Transverse colon (tissue), 4 donors: ENCODE measurements at regions not wholly inside any gene's neighbourhood (a gene's known extent, or its start where the extent isn't known, plus 50 kb on each side); places are given as distances from the start of the nearest gene placed in this dataset.

Experiments used
- DNase-seq: peaks from one replicate; pipeline ENCODE4 v3.0.0-alpha.2; 2019
- H3K27ac ChIP-seq, 4 donors: fragments of 200-600 bp; sonication (generic); 2 replicates each; pipeline ENCODE4 v1.5.1; 2016 to 2018; ENCODE audit warnings: inconsistent platforms in 4 of 4
- H3K27me3 ChIP-seq: fragments of 200-600 bp; sonication (generic); 2 replicates; pipeline ENCODE4 v1.5.1; 2017; ENCODE audit warnings: inconsistent platforms
- H3K36me3 ChIP-seq, 4 donors: fragments of 200-600 bp; sonication (generic); 2 replicates each; pipeline ENCODE4 v1.5.1; 2017 to 2019; ENCODE audit warnings: inconsistent platforms in 4 of 4
- H3K4me1 ChIP-seq, 4 donors: fragments of 200-600 bp; sonication (generic); 2 replicates each; pipeline ENCODE4 v1.5.1; 2017 to 2020; ENCODE audit warnings: inconsistent platforms in 4 of 4
- H3K4me3 ChIP-seq, 4 donors: fragments of 200-600 bp; sonication (generic); 1 replicate in 1 of 4; 2 replicates in 3 of 4; pipeline versions ENCODE4 v1.5.1 to v1.6.1; 2017 to 2019; ENCODE audit warnings: inconsistent platforms in 4 of 4
- H3K9me3 ChIP-seq, 2 donors: fragments of 200-600 bp; sonication (generic); 2 replicates each; pipeline ENCODE4 v1.5.1; 2017 to 2019; ENCODE audit warnings: inconsistent platforms in 2 of 2
- CTCF ChIP-seq, 5 experiments: fragments of 200-600 bp in 3 of 5; fragments of 450-650 bp in 2 of 5; sonication (generic) in 3 of 5; IDR thresholded peaks; 1 replicate in 2 of 5; 2 replicates in 3 of 5; pipeline ENCODE4 v1.5.1; 2016 to 2017; ENCODE audit warnings: antibody characterized with exemption in 5 of 5, inconsistent platforms in 3 of 5, mild to moderate bottlenecking in 2 of 5, moderate library complexity in 1 of 5
- EP300 ChIP-seq: sonication (generic); formaldehyde crosslinking; IDR thresholded peaks from one replicate; pipeline ENCODE4 v1.6.1; 2017; ENCODE audit warnings: antibody characterized with exemption, low read depth
- POLR2A ChIP-seq: fragments of 450-650 bp; IDR thresholded peaks from one replicate; pipeline ENCODE4 v1.6.1; 2016; ENCODE audit warnings: antibody characterized with exemption, mild to moderate bottlenecking, moderate library complexity
- POLR2AphosphoS5 ChIP-seq, 3 donors: sonication (generic); formaldehyde crosslinking; IDR thresholded peaks; one replicate each; pipeline ENCODE4 v1.6.1; 2016; ENCODE audit warnings: antibody characterized with exemption in 3 of 3
- WGBS, 2 donors: methylation state at CpG; one replicate each; pipeline ENCODE4 v1.1.5; 2018; ENCODE audit warnings: low coverage in 1 of 2; 5-methylcytosine and 5-hydroxymethylcytosine counted together
- in situ Hi-C, 4 donors: fragments of 200-750 bp; cut with MboI; loops; one replicate each; pipeline versions ENCODE4 v1.15.0 to v1.15.1; 2017; ENCODE audit warnings: low sequenced_read_pairs in 3 of 4, low pct_ligation_motif_present in 1 of 4, low pct_unique_long_range_greater_than_20kb in 1 of 4
- intact Hi-C: fragments of 100-400 bp; cut with DNase I; formaldehyde crosslinking; loops from one replicate; pipeline ENCODE4 v1.15.1; 2023; ENCODE audit warnings: low total_unique reads

GRCh38 chr13:93169980-93170379 lies 56.6 kb upstream of the GPC6 start:
- TF ChIP-seq POLR2A (no peak), CTCF (IDR thresholded peaks at IDR 0.05) (no peak), POLR2AphosphoS5 (IDR thresholded peaks at IDR 0.05) (no peak)
- H3K4me1 ChIP-seq, result no peaks in the 10 kb centered on the region
- H3K36me3 ChIP-seq, result no peaks in the 10 kb centered on the region
- H3K9me3 ChIP-seq, result no peaks in the 10 kb centered on the region
- H3K27me3 ChIP-seq, result no peaks in the 10 kb centered on the region
- no peak overlapping the region for H3K4me3 ChIP-seq
- in situ Hi-C loops (no loop called here), intact Hi-C loops (no loop called here)
- no peak overlapping the region for H3K27ac ChIP-seq
- no peak for DNase-seq

GRCh38 chr13:93172109-93172508 lies 54.5 kb upstream of the GPC6 start:
- no peaks in the 10 kb centered on the region for H3K4me1 ChIP-seq
- no peak overlapping the region for H3K4me3 ChIP-seq
- no peak for DNase-seq
- in situ Hi-C loops, result no loop called here
- H3K36me3 ChIP-seq, result no peaks in the 10 kb centered on the region
- no peak overlapping the region for H3K27ac ChIP-seq
- intact Hi-C loops, result no loop called here
- H3K9me3 ChIP-seq, result no peaks in the 10 kb centered on the region
- H3K27me3 ChIP-seq, result no peaks in the 10 kb centered on the region
- 83 to 87% methylated on average over 1 of the region's 1 CpG for WGBS, 2 donors
- TF ChIP-seq POLR2AphosphoS5 (IDR thresholded peaks at IDR 0.05) (no peak), CTCF (IDR thresholded peaks at IDR 0.05) (no peak), EP300 (no peak), POLR2A (no peak)

- WGBS, 2 donors, result 90 to 100% methylated on average over 1 of the region's 1 CpG
- no peak overlapping the region for H3K4me3 ChIP-seq
- in situ Hi-C loops (no loop called here), intact Hi-C loops (no loop called here)
- no peak overlapping the region for H3K27ac ChIP-seq
- H3K4me1 ChIP-seq, result no peaks in the 10 kb centered on the region
- H3K27me3 ChIP-seq, result no peaks in the 10 kb centered on the region
- H3K36me3 ChIP-seq, result no peaks in the 10 kb centered on the region
- TF ChIP-seq EP300 (no peak), POLR2AphosphoS5 (IDR thresholded peaks at IDR 0.05) (no peak), CTCF (IDR thresholded peaks at IDR 0.05) (no peak), POLR2A (no peak)
- no peaks in the 10 kb centered on the region for H3K9me3 ChIP-seq
- DNase-seq, result no peak
Observed at GRCh38 chr13:93173654-93174053, 53.0 kb upstream of the GPC6 start.

GRCh38 chr13:93174260-93174659 lies 52.3 kb upstream of the GPC6 start:
- Histone ChIP-seq H3K4me1 (no peaks in the 10 kb centered on the region), H3K27ac (no peak overlapping the region), H3K36me3 (no peaks in the 10 kb centered on the region), H3K4me3 (no peak overlapping the region), H3K9me3 (no peaks in the 10 kb centered on the region), H3K27me3 (no peaks in the 10 kb centered on the region)
- TF ChIP-seq EP300 (no peak), POLR2A (no peak), POLR2AphosphoS5 (IDR thresholded peaks at IDR 0.05) (no peak), CTCF (IDR thresholded peaks at IDR 0.05) (no peak)
- in situ Hi-C loops, result no loop called here
- no peak for DNase-seq
- WGBS, 2 donors, result 69 to 81% methylated on average over 3 of the region's 3 CpGs
- intact Hi-C loops, result no loop called here
